GM19397 (cell line): ENCODE measurements at regions not wholly inside any gene's neighbourhood (a gene's known extent, or its start where the extent isn't known, plus 50 kb on each side); places are given as distances from the start of the nearest gene placed in this dataset.
"Not testable (repeated sequence)": the region's sequence is repeated elsewhere in the genome, so short reads cannot be mapped to it uniquely, and the experiment has no call there.

Experiments used
- ATAC-seq: cut with Tn5 transposase; IDR thresholded peaks from one replicate; pipeline ENCODE4 v1.9.1; 2021; ENCODE audit warnings: mild to moderate bottlenecking, moderate library complexity; ENCODE audit not compliant: unreplicated experiment

DNA sequence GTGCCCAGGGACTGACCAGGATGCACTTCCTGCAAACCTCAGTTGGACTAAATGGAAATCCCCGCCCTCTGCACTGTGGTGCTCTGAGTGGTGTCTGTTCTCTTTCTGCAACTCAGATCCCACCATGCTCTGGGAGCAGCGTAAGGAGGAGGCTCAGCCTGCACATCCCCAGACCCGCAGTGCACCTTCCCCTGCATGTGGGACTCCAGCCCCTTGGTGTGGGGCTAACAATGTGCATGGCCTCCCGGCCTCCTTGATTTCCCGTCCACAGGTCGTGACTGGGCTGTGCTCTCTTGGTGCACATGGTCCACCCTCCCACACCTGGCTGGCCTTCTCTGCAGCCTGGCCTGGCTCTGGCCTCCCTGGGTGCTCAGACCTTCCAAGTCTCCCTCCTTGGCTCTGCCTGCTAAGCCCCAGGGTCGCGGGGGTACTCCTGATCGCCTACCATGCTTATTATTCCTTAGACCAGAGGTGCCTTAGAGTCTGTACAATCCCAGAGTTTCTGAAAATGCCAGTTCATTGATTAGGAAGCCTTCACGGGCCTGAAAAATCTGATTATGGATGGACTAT, 397.5 kb downstream of the IRX2 start:
- ATAC-seq: no peak

DNA sequence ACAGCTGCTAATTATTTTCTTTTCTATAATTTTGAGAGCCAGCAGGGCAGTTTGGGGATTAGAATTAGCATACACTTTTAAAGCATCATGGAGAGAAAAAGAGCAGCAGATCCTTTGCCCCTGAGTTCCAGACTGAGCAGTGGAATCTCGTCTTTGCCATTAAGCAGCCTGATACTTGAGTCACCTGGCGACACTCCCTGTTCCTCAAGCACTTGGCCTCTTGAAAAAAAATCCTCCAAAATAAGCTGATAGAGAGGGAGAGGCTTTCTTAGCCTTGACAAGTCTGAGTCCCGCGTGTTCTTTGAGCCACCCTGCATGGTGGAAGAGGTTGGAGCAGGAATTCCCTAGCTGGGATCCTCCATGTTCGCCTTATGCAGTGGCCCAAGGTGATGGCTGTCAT, 398.3 kb downstream of the IRX2 start:
- ATAC-seq: no peak

GRCh38 chr5:2352101-2352861, 399.2 kb downstream of the IRX2 start:
- ATAC-seq: no peak

DNA sequence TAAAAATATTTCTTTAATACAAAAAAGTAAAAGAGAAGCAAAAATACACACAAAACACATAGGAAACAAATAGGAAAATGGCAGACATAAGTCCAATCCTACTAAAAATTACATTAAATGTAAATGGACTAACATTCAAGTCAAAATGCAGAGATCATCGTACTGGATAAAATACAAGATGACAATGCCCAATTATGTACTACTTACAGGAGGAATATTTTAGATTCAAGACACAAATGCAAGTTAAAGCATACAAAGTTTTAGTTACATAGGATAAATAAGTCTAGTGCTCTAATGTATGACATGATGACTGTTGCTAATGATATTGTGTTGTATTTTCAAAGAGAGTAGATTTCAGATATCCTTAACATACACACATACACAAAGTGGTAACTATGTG, 401.7 kb downstream of the IRX2 start:
- not testable (repeated sequence) for ATAC-seq

- no peak for ATAC-seq
Measured at GRCh38 chr5:2338686-2339085, 412.8 kb downstream of the IRX2 start.

GRCh38 chr5:2335733-2336515, 415.6 kb downstream of the IRX2 start:
- ATAC-seq: no peak

DNA sequence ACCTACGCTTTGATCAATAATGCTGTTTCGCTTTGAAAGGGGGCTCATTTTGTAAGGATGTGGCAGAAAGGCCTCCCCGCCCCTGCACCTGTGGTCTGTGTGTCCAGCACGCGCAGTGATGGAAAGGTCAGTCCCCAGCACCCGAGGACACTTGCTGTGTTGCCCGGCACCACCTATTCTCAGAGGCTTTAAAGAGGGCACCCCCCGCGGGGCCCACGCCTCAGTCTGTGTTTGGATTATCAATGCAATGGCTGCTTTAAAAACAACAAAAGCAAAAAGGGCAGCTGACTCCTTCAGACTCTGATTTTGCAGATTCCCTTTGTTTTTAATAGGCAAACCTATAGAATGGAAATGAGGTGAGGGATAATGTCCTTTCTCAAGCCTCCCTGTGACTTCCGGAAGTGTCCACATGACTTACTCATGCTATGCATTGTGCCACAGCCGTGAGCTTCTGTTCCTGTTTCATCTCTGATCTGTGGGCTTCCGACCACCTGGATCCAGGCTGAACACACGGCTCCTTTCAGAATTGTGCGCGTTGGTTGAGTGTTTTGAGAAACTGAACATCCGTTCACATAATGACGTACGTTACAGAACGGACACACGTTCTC, 416.2 kb downstream of the IRX2 start:
- no peak for ATAC-seq

DNA sequence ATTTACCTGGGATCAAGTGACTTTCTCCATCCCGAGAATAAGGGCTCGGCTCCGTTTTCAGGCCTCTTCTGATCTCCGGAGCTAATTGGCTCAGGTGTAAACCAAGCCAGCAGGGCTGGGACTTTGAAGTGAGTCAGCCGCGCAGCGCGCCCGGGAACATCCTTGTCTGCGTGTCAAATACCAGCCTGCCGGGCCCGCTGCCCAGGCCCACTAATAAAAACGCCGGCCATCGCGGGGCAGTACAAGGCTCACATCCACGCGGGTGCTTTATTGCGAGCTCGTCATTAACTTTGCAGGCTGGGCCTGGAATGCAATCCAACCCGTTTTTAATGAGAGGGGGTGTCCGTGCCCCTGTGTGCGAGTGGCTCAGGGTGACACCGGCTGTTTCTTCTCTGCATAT, 416.8 kb downstream of the IRX2 start:
- no peak for ATAC-seq

GRCh38 chr5:2333291-2333690, 418.2 kb downstream of the IRX2 start:
- no peak for ATAC-seq

GRCh38 chr5:2332521-2332920, 419.0 kb downstream of the IRX2 start:
- no peak for ATAC-seq

DNA sequence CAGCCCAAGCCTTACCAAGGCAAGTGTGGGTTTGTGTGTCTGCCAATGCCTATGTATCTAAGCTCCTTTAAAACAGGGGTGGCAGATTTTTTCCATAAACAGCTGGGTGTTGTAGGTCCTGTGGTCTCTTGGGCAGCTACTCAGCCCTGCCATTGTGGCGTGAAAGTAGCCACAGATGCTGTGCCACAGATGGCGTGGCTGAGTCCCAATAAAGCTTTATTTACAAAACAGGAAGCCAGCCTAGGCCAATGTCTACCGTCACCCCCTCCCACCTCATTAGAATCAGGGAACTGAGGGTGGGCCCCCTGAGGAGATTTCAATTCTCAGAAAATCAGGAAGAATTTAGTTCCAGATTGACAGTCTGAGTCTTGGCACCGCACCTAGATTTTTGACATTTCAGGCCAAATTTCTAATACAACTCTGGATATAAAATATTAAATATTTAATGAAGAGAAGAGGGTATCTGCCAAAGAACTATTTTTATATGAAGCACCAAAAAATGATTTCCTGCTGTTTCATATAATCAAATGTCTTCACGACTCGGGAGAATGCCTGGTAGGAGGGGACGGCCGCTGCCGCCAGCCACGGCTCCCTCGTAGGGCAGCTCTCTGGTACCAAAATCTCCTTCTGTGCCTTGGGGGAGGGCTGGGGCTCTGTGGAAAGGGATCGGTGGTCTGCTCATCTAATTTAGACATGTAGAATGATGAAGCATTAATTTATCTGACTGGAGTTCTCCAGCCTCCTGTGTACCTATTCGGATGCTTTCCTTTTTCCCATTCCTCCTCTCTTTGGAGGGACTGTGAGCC, 420.9 kb downstream of the IRX2 start:
- no peak for ATAC-seq

DNA sequence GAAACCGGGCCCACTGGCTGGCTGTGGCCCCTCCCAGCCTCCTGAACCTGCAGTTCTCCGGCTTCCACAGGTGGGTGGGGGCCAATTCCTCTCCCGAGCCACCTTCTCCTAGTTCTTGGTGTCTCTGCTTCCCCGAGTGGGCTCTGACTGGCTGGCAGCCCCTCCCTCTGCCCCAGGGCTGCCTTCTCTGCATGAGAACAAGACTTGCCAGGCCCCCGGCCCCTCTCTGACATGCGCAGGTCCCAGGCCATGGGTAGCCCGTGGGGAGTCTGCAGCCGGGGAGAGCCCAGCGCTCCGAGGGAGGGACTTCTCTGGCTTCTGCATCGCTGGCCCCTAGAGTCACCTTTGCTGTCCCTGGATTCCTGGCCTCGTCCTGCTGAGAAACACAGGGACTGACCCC, 421.7 kb downstream of the IRX2 start:
- no peak for ATAC-seq

DNA sequence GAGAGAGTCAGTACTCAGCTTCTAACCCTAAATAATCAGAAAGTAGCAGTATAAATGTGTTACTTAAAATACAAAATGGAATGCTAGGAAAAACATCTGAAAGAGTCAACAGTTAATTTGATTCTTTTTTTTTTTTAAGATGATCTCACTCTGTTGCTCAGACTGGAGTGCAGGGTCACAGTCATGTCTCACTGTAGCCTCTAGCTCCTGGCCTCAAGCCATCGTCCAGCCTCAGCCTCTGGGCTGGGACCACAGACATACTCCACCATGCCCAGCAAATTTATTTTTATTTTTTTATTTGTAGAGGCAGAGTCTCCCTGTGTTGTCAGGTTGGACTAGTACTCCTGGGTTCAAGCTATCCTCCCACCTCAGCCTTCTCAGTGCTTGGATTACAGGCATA, 424.9 kb downstream of the IRX2 start:
- ATAC-seq: no peak

DNA sequence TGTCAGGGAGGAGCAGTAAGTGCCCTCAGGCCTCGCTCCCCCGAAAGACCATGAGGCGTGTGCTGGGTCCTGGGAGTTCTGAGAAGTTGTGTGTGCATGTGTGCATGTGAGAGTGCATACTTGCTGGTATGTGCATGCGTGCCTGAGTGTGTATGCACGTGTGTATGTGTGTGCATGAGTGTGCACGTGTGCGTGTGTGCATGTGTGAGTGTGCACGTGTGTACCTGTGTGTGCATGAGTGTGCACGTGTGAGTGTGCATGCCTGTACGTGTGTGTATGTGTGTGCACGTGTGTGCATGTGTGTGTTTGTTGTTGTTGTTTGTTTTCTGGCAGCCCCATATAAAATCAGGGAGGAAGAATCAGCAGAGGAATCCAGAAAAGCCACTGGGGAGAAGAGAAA, 426.7 kb downstream of the IRX2 start:
- ATAC-seq: no peak

GRCh38 chr5:2320611-2321010, 430.9 kb downstream of the IRX2 start:
- ATAC-seq: no peak

DNA sequence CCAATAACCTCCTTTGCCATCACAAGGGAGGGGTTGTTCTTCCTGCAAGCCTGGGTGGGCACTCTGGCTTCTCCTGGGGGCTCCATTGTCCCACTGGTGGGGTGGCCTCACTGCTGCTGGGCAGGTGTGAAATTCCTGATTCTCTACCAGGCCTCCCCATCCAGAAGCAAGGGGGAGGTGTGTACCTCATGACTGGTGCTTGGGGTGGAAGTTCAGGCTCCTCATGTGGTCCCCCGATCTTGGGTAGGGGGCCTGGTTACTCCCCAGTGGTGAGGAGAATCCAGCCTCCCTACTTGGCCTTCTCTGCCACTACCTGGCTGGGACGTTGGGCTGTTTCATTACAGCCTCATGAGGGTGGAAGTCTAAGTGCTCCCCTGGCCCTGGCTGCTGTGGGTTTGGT, 433.9 kb downstream of the IRX2 start:
- ATAC-seq: no peak

DNA sequence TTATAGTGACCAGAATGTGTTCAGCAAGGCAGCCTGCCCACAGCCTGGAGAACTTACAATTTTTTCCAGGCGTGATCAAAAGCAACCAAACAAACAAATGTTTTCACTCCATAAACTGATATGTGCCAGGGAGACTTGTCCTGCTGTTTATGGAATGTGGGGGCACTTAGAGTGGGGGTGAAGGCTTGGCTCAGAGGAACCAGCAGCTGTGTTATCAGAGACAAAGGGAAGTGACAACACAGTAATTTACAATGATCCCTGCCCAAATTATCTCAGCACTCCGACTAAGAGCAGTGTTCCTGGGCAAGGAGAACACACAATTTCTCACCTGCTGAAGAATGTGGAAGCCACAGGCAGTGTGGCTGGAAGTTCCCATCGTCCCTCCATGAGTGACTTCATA, 429.1 kb upstream of the IRX4 start:
- ATAC-seq: no peak

GRCh38 chr5:2310946-2311345, 428.2 kb upstream of the IRX4 start:
- ATAC-seq: no peak

- no peak for ATAC-seq
Measured at GRCh38 chr5:2307631-2308030, 424.9 kb upstream of the IRX4 start.

GRCh38 chr5:2306711-2307110, 424.0 kb upstream of the IRX4 start:
- no peak for ATAC-seq
